SK-N-SH (cell line): ENCODE measurements at regions not wholly inside any gene's neighbourhood (a gene's known extent, or its start where the extent isn't known, plus 50 kb on each side); places are given as distances from the start of the nearest gene placed in this dataset.

Experiments used
- CTCF ChIP-seq: fragments of 200-600 bp; sonication (generic); IDR thresholded peaks from 2 replicates; pipeline ENCODE4 v1.6.1; 2017; ENCODE audit warnings: antibody characterized with exemption, mild to moderate bottlenecking, moderate library complexity
- IRF3 ChIP-seq: fragments of 150-350 bp; IDR thresholded peaks from 2 replicates; pipeline ENCODE4 v1.6.1; 2016; ENCODE audit warnings: mild to moderate bottlenecking, low read depth, low read length
- JUND ChIP-seq: IDR thresholded peaks from 2 replicates; pipeline ENCODE4 v1.4.0; 2012
- MAX ChIP-seq: IDR thresholded peaks from 2 replicates; pipeline ENCODE4 v1.4.0; 2012; ENCODE audit warnings: low read depth
- POLR2AphosphoS5 ChIP-seq: IDR thresholded peaks from 2 replicates; pipeline ENCODE4 v1.6.1; 2012; ENCODE audit warnings: low read depth, low read length
- RCOR1 ChIP-seq: fragments of 150-350 bp; IDR thresholded peaks from 2 replicates; pipeline ENCODE4 v1.6.1; 2017; ENCODE audit warnings: antibody characterized with exemption, low read length
- REST ChIP-seq: IDR thresholded peaks from 2 replicates; pipeline ENCODE4 v1.6.1; 2012; ENCODE audit warnings: mild to moderate bottlenecking, low read depth, low read length, moderate library complexity
- RFX5 ChIP-seq: IDR thresholded peaks from 2 replicates; pipeline ENCODE4 v1.6.1; 2012; ENCODE audit warnings: mild to moderate bottlenecking, improper control_type of control experiment, low read length
- SIN3A ChIP-seq: IDR thresholded peaks from 2 replicates; pipeline ENCODE4 v1.6.1; 2012; ENCODE audit warnings: low read depth, mild to moderate bottlenecking, low read length, moderate library complexity, borderline replicate concordance
- ZBTB33 ChIP-seq: IDR thresholded peaks from 2 replicates; pipeline ENCODE4 v1.4.0; 2012; ENCODE audit warnings: low read depth, borderline replicate concordance

GRCh38 chr4:82230306-82230705 is 143.5 kb downstream of the HNRNPD start:
- TF ChIP-seq JUND (no peak), CTCF (no peak), MAX (no peak), RFX5 (no peak), POLR2AphosphoS5 (no peak), SIN3A (no peak), ZBTB33 (no peak), REST (no peak), IRF3 (no peak), RCOR1 (no peak)
